Thoracic aorta (tissue), 2 donors: ENCODE measurements at regions not wholly inside any gene's neighbourhood (a gene's known extent, or its start where the extent isn't known, plus 50 kb on each side); places are given as distances from the start of the nearest gene placed in this dataset.
"Not testable (repeated sequence)": the region's sequence is repeated elsewhere in the genome, so short reads cannot be mapped to it uniquely, and the experiment has no call there.

Experiments
- ATAC-seq: fragments of 150-250 bp; one replicate; pipeline ENCODE4 v1.8.0; 2017; ENCODE audit warnings: low read depth; ENCODE audit not compliant: insufficient number of reproducible peaks, low FRiP score
- DNase-seq: peaks from one replicate; pipeline ENCODE4 v3.0.0-alpha.2; 2020; ENCODE audit warnings: low spot score
- H3K27ac ChIP-seq, 2 donors: fragments of 200-600 bp; sonication (generic); 1 replicate in 1 of 2; 2 replicates in 1 of 2; pipeline ENCODE4 v1.5.1; 2016; ENCODE audit warnings: mild to moderate bottlenecking in 2 of 2, moderate library complexity in 2 of 2
- H3K27me3 ChIP-seq: fragments of 200-600 bp; sonication (generic); replicated peaks from 2 replicates; pipeline ENCODE4 v1.6.0; 2016; ENCODE audit warnings: mild to moderate bottlenecking; ENCODE audit not compliant: insufficient read depth
- H3K36me3 ChIP-seq: fragments of 200-600 bp; sonication (generic); one replicate; pipeline ENCODE4 v1.5.1; 2016
- H3K4me1 ChIP-seq, 2 donors: fragments of 200-600 bp; sonication (generic); 1 replicate in 1 of 2; 2 replicates in 1 of 2; pipeline versions ENCODE4 v1.5.1 to v1.6.0; 2016; ENCODE audit warnings: low read depth in 2 of 2, mild to moderate bottlenecking in 1 of 2; ENCODE audit not compliant: control insufficient read depth in 1 of 2
- H3K4me3 ChIP-seq: fragments of 200-600 bp; sonication (generic); 2 replicates; pipeline ENCODE4 v1.5.1; 2016; ENCODE audit warnings: mild to moderate bottlenecking
- H3K9me3 ChIP-seq: fragments of 200-600 bp; sonication (generic); 2 replicates; pipeline ENCODE4 v1.5.1; 2016
- CTCF ChIP-seq: fragments of 200-600 bp; sonication (generic); IDR thresholded peaks from one replicate; pipeline ENCODE4 v1.5.1; 2019; ENCODE audit warnings: antibody characterized with exemption

GRCh38 chr2:238618494-238619283 is 192.0 kb downstream of the ASB1 start:
- H3K9me3 ChIP-seq, H3K4me1 ChIP-seq, H3K27ac ChIP-seq, H3K36me3 ChIP-seq, H3K27me3 ChIP-seq, ATAC-seq, DNase-seq, H3K4me3 ChIP-seq: not testable (repeated sequence)
- peak; percentile 45 for TF ChIP-seq CTCF

- TF ChIP-seq CTCF = no peak
- Histone ChIP-seq H3K4me3 (no peak overlapping the region), H3K4me1 (no peaks in the 10 kb centered on the region), H3K27ac (no peak overlapping the region), H3K36me3 (no peaks in the 10 kb centered on the region), H3K27me3 (no peaks in the 10 kb centered on the region), H3K9me3 (no peaks in the 10 kb centered on the region)
- DNase-seq = no peak
- ATAC-seq = no peak
Observed at GRCh38 chr2:238627899-238628298, 201.2 kb downstream of the ASB1 start.

GRCh38 chr2:238629064-238629463 is 202.3 kb downstream of the ASB1 start:
- H3K4me1 ChIP-seq = no peaks in the 10 kb centered on the region
- no peaks in the 10 kb centered on the region for H3K27me3 ChIP-seq
- no peak for TF ChIP-seq CTCF
- H3K9me3 ChIP-seq = no peaks in the 10 kb centered on the region
- no peaks in the 10 kb centered on the region for H3K36me3 ChIP-seq
- DNase-seq (no peak), ATAC-seq (no peak)
- H3K4me3 ChIP-seq = no peak overlapping the region
- no peak overlapping the region for H3K27ac ChIP-seq

GRCh38 chr2:238631491-238632180 is 204.9 kb downstream of the ASB1 start:
- Histone ChIP-seq H3K36me3 (no peaks in the 10 kb centered on the region), H3K27ac (no peak overlapping the region), H3K9me3 (no peaks in the 10 kb centered on the region), H3K4me1 (no peaks in the 10 kb centered on the region), H3K4me3 (no peak overlapping the region), H3K27me3 (no peaks in the 10 kb centered on the region)
- ATAC-seq (no peak), DNase-seq (no peak)
- no peak for TF ChIP-seq CTCF

GRCh38 chr2:238632181-238633060 is 205.7 kb downstream of the ASB1 start:
- Histone ChIP-seq H3K27me3 (no peaks in the 10 kb centered on the region), H3K36me3 (no peaks in the 10 kb centered on the region), H3K9me3 (no peaks in the 10 kb centered on the region), H3K27ac (no peak overlapping the region), H3K4me1 (no peaks in the 10 kb centered on the region), H3K4me3 (no peak overlapping the region)
- no peak for TF ChIP-seq CTCF
- no peak for DNase-seq
- no peak for ATAC-seq
